IPS-NIHi11 (cell line): ENCODE measurements at regions not wholly inside any gene's neighbourhood (a gene's known extent, or its start where the extent isn't known, plus 50 kb on each side); places are given as distances from the start of the nearest gene placed in this dataset.
"Not testable (repeated sequence)": the region's sequence is repeated elsewhere in the genome, so short reads cannot be mapped to it uniquely, and the experiment has no call there.

Experiments used
- DNase-seq: peaks from one replicate; pipeline ENCODE4 v3.0.0; 2012; ENCODE audit warnings: mixed read lengths, low spot score

- DNase-seq: no peak
Observed at GRCh38 chr5:40453689-40454088, 226.0 kb upstream of the PTGER4 start.

- DNase-seq: no peak
Observed at GRCh38 chr5:40452874-40453624, 226.7 kb upstream of the PTGER4 start.

DNA sequence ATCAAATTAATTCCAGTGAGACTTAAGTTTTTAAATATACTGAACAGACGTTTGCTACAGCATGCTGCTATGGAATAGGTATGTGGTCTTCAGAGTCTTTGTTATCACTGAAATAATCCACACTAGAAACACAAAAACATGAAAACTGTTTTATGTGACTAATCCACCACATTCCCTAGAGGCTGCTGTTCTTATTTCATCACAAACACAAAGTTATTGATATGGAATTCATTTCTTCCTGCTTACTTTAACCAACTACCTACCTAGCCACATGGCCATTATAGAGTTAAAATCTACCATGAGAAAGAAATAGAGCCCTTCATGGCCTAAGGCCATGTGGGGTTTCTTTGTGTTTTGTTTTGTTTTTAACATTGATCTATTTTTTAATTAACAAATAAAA lies 232.3 kb upstream of the PTGER4 start:
- DNase-seq: no peak

DNA sequence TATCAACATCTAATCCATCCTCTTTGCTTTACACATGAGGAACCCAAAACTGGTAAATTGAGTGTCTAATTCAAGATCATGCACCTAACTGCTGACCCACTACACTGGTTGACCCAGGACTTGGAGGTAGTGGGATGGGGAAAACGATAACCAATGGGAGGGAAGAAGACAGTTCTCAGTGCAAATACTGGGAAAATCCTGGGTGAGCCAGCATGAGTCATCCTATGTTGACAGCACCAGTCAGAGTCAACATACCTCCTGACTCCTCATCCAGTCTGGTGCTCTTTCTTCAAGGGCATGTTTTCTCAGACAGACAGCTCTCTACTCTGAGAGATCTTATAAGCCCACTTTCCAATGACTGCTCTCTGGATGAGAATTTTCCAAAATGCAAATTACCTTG lies 232.8 kb upstream of the PTGER4 start:
- no peak for DNase-seq

DNA sequence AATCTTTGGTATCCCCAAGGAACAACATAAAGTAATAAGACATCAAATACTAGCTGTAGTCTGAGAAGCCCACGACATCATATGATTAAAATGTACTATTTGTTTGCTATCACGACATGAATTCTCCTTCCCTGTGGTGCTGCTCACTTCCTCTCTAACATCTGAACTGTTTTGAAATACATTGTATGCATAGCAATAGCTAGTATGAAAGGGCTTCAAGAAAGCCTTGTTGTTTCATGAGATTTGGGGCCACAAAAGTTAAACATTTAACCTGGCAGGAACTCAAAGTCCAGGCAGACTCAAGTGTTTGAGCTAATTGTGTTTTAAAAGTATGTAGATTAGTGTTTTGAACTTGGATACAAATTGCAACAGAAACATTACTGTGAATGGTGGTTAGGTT lies 237.4 kb upstream of the PTGER4 start:
- no peak for DNase-seq

- no peak for DNase-seq
Observed at GRCh38 chr5:40441733-40442132, 238.0 kb upstream of the PTGER4 start.

- no peak for DNase-seq
Observed at GRCh38 chr5:40440746-40441145, 239.0 kb upstream of the PTGER4 start.

DNA sequence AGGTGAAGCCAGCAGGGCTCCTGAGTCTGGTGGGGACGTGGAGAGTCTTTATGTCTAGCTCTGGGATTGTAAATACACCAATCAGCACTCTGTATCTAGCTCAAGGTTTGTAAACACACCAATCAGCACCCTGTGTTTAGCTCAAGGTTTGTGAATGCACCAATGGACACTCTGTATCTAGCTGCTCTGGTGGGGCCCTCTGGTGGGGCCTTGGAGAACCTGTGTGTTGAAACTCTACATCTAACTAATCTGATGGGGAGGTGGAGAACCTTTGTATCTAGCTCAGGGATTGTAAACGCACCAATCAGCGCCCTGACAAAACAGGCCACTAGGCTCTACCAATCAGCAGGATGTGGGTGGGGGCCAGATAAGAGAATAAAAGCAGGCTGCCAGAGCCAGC lies 240.6 kb upstream of the PTGER4 start:
- not testable (repeated sequence) for DNase-seq

- not testable (repeated sequence) for DNase-seq
Observed at GRCh38 chr5:40438646-40439045, 241.1 kb upstream of the PTGER4 start.

DNA sequence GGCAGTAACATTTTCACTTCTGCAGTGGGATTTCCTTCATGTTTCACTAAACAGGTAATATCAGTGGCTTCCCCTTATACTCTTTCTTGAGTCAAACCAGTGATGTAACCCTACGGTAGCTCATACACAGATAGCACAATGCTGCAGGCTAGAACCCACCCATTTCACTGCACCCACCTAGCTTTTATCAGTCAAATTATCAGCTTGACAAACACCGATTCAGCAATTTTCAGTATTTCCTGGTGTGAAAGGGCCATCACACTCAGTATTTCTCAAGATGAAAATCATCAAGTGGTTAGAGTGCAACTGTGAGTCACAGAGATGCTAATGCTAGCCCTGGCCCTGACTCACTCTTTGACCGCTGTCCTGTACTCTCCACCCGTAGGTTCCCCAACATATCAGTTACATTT lies 242.3 kb upstream of the PTGER4 start:
- DNase-seq: no peak

GRCh38 chr5:40436535-40437237 lies 243.0 kb upstream of the PTGER4 start:
- no peak for DNase-seq

DNA sequence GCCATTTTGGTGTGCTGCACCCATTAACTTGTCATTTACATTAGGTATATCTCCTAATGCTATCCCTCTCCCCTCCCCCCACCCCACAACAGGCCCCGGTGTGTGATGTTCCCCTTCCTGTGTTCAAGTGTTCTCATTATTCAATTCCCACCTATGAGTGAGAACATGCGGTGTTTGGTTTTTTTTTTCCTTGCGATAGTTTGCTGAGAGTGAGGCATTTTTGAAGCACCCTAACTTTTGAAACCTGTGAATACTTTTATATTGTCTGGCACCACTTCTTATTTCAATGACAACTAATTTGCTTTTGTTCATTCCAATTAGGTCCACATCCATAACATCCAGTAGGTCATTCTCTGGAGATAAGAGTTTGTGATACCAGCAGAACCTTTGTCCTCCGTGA lies 244.0 kb upstream of the PTGER4 start:
- not testable (repeated sequence) for DNase-seq

DNA sequence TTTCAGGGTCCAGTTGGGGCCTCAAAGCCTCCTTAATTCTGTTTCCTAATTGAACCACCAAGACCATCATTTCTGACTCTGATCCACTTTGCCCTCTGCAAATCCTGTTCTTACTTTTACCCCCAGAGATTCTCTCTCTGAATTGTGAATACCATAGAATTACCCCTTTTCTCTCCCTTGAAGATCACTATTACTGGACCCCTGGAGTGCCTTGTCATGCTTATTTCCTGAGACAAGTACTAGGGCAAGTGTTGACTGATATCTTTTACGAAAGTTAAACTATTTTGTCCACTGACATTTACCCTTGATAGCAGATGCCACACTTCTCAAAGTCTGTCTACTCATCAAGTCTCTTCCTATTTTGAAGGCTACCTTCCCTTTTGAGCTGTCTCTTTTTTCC lies 246.9 kb upstream of the PTGER4 start:
- peak; percentile 17 for DNase-seq

- DNase-seq: no peak
Observed at GRCh38 chr5:40431734-40432133, 248.0 kb upstream of the PTGER4 start.

GRCh38 chr5:40430101-40430710 lies 249.5 kb upstream of the PTGER4 start:
- no peak for DNase-seq

- no peak for DNase-seq
Observed at GRCh38 chr5:40429258-40430100, 250.2 kb upstream of the PTGER4 start.

DNA sequence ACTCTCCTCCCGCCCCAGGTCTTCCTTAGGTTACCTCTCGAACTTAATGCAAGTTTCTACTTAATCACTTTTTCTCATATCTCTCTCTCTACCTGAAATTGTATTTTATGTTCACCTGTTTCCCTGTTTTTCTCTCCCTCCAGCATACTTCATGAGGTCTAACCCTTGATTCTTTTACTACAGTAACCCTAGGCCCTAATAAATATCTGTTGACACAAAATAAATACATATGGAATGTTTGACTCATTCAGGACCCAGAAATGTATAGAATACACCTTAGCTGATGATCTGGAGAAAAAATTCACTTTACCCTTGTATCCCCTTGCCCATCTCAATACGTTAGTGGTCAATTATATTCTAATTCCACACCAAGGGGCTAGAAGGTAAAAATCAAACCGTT lies 250.9 kb upstream of the PTGER4 start:
- no peak for DNase-seq

DNA sequence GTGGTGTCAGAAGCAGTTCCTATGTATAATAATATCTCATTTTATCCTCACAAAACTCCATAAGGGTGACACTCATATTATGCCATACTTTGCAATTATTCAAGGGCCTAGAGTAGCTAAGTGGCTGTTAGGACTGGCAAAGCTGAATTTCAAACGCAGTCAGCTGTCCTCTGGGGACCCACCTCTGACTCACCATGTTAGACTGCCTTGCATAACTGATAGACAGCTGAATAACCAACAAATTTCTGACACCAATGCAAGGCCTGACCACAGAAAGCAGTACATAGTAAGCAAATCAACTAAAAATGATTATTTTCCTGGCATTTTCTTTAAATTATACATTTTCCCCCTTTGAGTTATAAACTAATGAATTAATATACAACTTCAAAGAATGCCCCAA lies 251.6 kb upstream of the PTGER4 start:
- no peak for DNase-seq

GRCh38 chr5:40417046-40417810 lies 262.5 kb upstream of the PTGER4 start:
- DNase-seq: not testable (repeated sequence)

GRCh38 chr5:40416588-40416987 lies 263.1 kb upstream of the PTGER4 start:
- no peak for DNase-seq

- DNase-seq: no peak
Observed at GRCh38 chr5:40416098-40416497, 263.6 kb upstream of the PTGER4 start.

DNA sequence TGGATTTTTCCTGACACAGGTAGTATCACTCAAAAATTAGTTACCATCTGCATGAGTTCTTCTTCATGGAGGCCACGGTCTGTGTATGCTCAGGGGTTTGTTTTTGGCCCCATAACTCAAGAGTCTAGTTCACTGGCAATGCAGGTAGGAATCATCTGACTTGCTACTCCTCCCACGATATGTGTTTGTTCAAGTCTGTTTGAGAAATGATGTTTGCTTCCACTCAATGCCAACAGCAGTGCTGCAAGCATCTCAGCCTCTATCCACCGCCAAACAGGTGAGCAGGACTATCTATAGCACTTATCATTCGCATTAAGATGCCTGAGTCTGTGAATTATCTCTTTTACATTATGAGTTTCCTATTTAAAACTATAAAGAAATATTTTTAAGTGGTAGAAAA lies 264.8 kb upstream of the PTGER4 start:
- no peak for DNase-seq
